Transverse colon (tissue), 4 donors: ENCODE measurements at regions not wholly inside any gene's neighbourhood (a gene's known extent, or its start where the extent isn't known, plus 50 kb on each side); places are given as distances from the start of the nearest gene placed in this dataset.

Source experiments
- DNase-seq: peaks from one replicate; pipeline ENCODE4 v3.0.0-alpha.2; 2019
- H3K27ac ChIP-seq, 4 donors: fragments of 200-600 bp; sonication (generic); 2 replicates each; pipeline ENCODE4 v1.5.1; 2016 to 2018; ENCODE audit warnings: inconsistent platforms in 4 of 4
- H3K27me3 ChIP-seq: fragments of 200-600 bp; sonication (generic); 2 replicates; pipeline ENCODE4 v1.5.1; 2017; ENCODE audit warnings: inconsistent platforms
- H3K36me3 ChIP-seq, 4 donors: fragments of 200-600 bp; sonication (generic); 2 replicates each; pipeline ENCODE4 v1.5.1; 2017 to 2019; ENCODE audit warnings: inconsistent platforms in 4 of 4
- H3K4me1 ChIP-seq, 4 donors: fragments of 200-600 bp; sonication (generic); 2 replicates each; pipeline ENCODE4 v1.5.1; 2017 to 2020; ENCODE audit warnings: inconsistent platforms in 4 of 4
- H3K4me3 ChIP-seq, 4 donors: fragments of 200-600 bp; sonication (generic); 1 replicate in 1 of 4; 2 replicates in 3 of 4; pipeline versions ENCODE4 v1.5.1 to v1.6.1; 2017 to 2019; ENCODE audit warnings: inconsistent platforms in 4 of 4
- H3K9me3 ChIP-seq, 2 donors: fragments of 200-600 bp; sonication (generic); 2 replicates each; pipeline ENCODE4 v1.5.1; 2017 to 2019; ENCODE audit warnings: inconsistent platforms in 2 of 2
- CTCF ChIP-seq, 5 experiments: fragments of 200-600 bp in 3 of 5; fragments of 450-650 bp in 2 of 5; sonication (generic) in 3 of 5; IDR thresholded peaks; 1 replicate in 2 of 5; 2 replicates in 3 of 5; pipeline ENCODE4 v1.5.1; 2016 to 2017; ENCODE audit warnings: antibody characterized with exemption in 5 of 5, inconsistent platforms in 3 of 5, mild to moderate bottlenecking in 2 of 5, moderate library complexity in 1 of 5
- EP300 ChIP-seq: sonication (generic); formaldehyde crosslinking; IDR thresholded peaks from one replicate; pipeline ENCODE4 v1.6.1; 2017; ENCODE audit warnings: antibody characterized with exemption, low read depth
- POLR2A ChIP-seq: fragments of 450-650 bp; IDR thresholded peaks from one replicate; pipeline ENCODE4 v1.6.1; 2016; ENCODE audit warnings: antibody characterized with exemption, mild to moderate bottlenecking, moderate library complexity
- POLR2AphosphoS5 ChIP-seq, 3 donors: sonication (generic); formaldehyde crosslinking; IDR thresholded peaks; one replicate each; pipeline ENCODE4 v1.6.1; 2016; ENCODE audit warnings: antibody characterized with exemption in 3 of 3
- WGBS, 2 donors: methylation state at CpG; one replicate each; pipeline ENCODE4 v1.1.5; 2018; ENCODE audit warnings: low coverage in 1 of 2; 5-methylcytosine and 5-hydroxymethylcytosine counted together
- in situ Hi-C, 4 donors: fragments of 200-750 bp; cut with MboI; loops; one replicate each; pipeline versions ENCODE4 v1.15.0 to v1.15.1; 2017; ENCODE audit warnings: low sequenced_read_pairs in 3 of 4, low pct_ligation_motif_present in 1 of 4, low pct_unique_long_range_greater_than_20kb in 1 of 4
- intact Hi-C: fragments of 100-400 bp; cut with DNase I; formaldehyde crosslinking; loops from one replicate; pipeline ENCODE4 v1.15.1; 2023; ENCODE audit warnings: low total_unique reads

DNA sequence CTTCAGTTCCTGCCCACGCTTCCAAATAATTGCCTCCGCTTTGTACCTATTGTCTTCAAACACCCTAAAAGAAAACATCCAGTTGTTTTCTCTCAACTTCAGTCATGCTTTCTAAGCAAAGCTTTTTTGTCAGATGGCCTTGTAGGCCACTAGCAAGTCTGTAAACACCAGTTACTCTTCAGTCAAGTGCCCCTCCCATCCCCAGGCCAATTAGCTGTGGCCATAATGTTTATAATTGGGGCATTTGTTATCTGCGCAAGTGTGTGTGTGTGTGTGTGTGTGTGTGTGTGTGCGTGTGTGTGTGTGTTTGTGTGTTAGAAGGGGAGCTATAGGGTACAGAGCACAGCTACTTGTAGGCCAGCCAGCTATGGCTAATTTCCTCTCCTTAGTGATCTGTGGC is 272.4 kb upstream of the MARCKS start:
- intact Hi-C loops = no loop called here
- no peaks in the 10 kb centered on the region for H3K4me1 ChIP-seq
- in situ Hi-C loops = no loop called here
- no peaks in the 10 kb centered on the region for H3K36me3 ChIP-seq
- H3K4me3 ChIP-seq = no peak overlapping the region
- 84 to 100% methylated on average over 1 to 4 of the region's 4 CpGs for WGBS, 2 donors
- H3K27ac ChIP-seq = no peak overlapping the region
- H3K27me3 ChIP-seq = no peaks in the 10 kb centered on the region
- TF ChIP-seq EP300 (no peak), CTCF (IDR thresholded peaks at IDR 0.05) (no peak), POLR2AphosphoS5 (IDR thresholded peaks at IDR 0.05) (no peak), POLR2A (no peak)
- no peak for DNase-seq
- no peaks in the 10 kb centered on the region for H3K9me3 ChIP-seq

DNA sequence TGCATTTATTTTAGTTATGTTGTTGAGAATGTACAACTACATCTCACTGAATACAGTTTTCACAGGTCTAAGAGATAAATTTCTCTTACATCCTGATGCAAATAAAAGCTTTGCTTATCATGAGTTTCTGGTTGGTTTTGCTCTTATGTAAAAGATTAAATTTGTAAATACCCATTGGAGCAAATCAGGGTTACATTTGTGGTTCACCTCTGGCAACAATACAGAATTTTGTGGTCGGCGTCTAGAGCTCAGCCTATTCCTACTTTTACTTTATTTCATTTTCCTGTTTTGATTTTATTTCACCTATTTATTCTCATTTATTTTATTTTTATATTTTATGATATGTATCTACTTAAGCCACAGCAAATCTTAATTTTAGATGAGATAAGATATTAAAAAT is 271.9 kb upstream of the MARCKS start:
- Histone ChIP-seq H3K9me3 (no peaks in the 10 kb centered on the region), H3K4me1 (no peaks in the 10 kb centered on the region), H3K27ac (no peak overlapping the region), H3K27me3 (no peaks in the 10 kb centered on the region), H3K4me3 (no peak overlapping the region), H3K36me3 (no peaks in the 10 kb centered on the region)
- intact Hi-C loops (no loop called here), in situ Hi-C loops (no loop called here)
- no peak for DNase-seq
- WGBS, 2 donors = 83 to 96% methylated on average over 2 of the region's 2 CpGs
- TF ChIP-seq EP300 (no peak), CTCF (IDR thresholded peaks at IDR 0.05) (no peak), POLR2A (no peak), POLR2AphosphoS5 (IDR thresholded peaks at IDR 0.05) (no peak)

DNA sequence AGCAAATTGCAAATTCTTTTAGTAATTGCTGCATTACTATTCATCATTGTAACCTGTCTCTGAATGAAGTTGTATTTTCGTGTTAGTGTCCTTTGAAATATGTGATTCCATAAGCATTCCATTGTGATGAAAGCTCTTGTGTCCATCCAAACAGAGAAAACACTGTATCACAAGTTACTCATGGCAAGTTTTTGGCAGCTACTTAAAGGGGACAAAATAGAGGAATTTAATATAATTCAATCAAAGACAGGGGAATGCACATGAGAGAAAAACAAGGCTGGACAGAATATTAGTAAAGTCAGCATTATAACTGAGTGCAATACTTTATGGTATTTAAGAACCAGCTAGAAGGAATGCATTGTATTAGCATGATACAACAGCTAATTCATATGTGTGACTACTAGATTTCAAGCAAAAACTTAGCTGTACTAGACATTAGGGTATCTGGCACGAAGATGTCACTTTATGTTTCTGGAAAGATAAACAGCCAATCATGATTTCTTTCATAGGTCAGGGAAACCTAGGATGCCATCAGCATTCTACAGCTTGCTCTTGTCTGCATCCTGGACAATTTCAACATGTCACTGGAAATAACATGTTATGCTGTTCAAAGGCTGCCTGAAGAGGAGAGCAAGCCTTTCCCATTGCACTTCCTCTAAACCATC is 270.6 kb upstream of the MARCKS start:
- Histone ChIP-seq H3K4me3 (no peak overlapping the region), H3K27ac (no peak overlapping the region), H3K4me1 (peaks cover 0 to 4% (median 0%) of the 10 kb centered on the region in 4 donors), H3K36me3 (no peaks in the 10 kb centered on the region), H3K27me3 (no peaks in the 10 kb centered on the region), H3K9me3 (no peaks in the 10 kb centered on the region)
- WGBS, 2 donors = 64 to 73% methylated on average over 2 of the region's 2 CpGs
- DNase-seq = no peak
- intact Hi-C loops = no loop called here
- TF ChIP-seq EP300 (no peak), POLR2A (no peak), POLR2AphosphoS5 (IDR thresholded peaks at IDR 0.05) (no peak), CTCF (IDR thresholded peaks at IDR 0.05) (no peak)
- in situ Hi-C loops = no loop called here

GRCh38 chr6:113587078-113587699 is 270.0 kb upstream of the MARCKS start:
- H3K36me3 ChIP-seq = no peaks in the 10 kb centered on the region
- H3K4me1 ChIP-seq = peaks cover 0 to 10% (median 2%) of the 10 kb centered on the region in 4 donors
- H3K9me3 ChIP-seq = no peaks in the 10 kb centered on the region
- WGBS, 2 donors = 82 to 84% methylated on average over 6 of the region's 6 CpGs
- no peak overlapping the region for H3K27ac ChIP-seq
- no peak for DNase-seq
- H3K27me3 ChIP-seq = no peaks in the 10 kb centered on the region
- in situ Hi-C loops = no loop called here
- TF ChIP-seq EP300 (no peak), POLR2AphosphoS5 (IDR thresholded peaks at IDR 0.05) (no peak), POLR2A (no peak), CTCF (IDR thresholded peaks at IDR 0.05) (no peak)
- intact Hi-C loops = no loop called here
- no peak overlapping the region for H3K4me3 ChIP-seq
